Hematopoietic multipotent progenitor cell (in vitro differentiated cells): ENCODE measurements at regions not wholly inside any gene's neighbourhood (a gene's known extent, or its start where the extent isn't known, plus 50 kb on each side); places are given as distances from the start of the nearest gene placed in this dataset.

ENCODE experiments used
- DNase-seq, 3 donors: peaks; one replicate each; pipeline ENCODE4 v3.0.0-alpha.2; 2011 to 2015; ENCODE audit warnings: low read depth in 2 of 3, low spot score in 2 of 3

DNA sequence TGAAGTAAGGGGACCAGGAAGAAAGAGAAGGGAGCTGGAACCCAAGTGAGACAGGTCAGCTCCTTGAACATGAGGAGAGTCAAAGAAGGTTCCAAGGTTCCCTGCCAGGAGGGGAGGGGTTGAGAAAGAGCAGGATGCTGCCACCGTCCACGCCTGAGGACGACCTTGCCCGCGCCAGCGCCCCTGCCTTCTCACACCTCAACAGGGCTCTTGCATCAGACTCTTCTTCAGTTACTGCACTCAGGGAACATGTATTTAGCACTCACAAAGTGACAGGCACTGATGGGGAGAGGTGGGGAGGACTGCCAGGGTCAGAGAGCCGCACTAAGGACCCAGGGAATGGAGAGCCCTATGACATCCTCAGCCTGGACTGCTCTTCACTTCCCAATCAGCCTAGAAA, 102.1 kb upstream of the NUDT4 start:
- no peak for DNase-seq

DNA sequence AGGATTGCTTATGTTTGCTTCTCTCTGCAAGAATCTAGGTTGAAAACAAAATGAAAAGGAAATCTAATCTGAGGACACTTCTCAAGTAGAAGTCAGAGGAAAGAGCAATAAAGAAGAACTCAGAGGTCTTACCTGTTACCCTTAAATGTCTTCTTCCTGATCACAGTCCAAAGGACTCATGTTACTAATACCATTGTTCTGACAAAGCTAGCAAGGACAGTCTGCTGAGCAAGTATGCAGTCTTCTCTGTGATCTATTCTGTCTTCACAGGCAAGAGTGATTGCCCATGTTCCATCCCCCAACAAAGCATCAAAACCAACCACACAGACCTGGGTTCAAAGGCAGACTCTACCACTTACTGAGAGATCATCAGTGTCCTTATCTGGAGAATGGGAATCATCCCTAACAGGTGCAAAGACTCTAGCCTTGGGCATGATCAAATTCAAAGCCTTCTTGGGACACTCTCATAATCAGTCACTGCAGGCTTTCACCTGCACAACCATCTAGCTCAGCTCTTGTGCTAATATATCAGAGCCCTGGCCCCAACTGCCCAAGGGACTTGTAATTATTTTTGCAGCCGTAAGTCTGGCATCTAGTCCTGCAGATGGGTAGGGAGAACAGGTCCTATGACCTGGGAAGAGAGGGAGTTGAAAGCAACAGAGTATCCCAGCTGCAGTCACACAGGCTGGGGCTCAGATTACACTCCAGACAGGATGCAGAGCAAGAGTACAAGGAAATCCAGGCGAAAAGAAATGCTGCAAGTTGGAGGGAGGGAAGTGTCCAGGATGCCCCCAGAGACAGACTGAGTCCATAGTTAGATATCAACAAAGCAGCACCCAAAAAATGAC, 97.9 kb upstream of the NUDT4 start:
- no peak for DNase-seq

DNA sequence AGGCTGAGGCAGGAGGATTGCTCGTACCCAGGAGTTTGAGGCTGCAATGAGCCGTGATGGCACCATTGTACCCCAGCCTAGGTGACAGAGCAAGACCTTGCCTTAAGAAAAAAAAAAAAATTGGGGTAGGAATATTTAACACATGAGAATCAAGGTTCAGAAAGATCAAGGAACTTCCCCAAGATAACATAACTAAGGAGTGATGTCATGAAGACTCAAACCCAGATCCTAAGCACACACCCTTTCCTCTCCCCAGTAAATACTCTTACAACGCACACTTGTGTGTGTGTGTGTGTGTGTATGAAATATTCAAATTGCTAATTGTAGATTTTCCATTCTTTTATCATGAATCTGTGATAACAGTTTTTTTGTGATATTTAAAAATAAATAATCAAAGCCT, 90.6 kb upstream of the NUDT4 start:
- DNase-seq: no peak

DNA sequence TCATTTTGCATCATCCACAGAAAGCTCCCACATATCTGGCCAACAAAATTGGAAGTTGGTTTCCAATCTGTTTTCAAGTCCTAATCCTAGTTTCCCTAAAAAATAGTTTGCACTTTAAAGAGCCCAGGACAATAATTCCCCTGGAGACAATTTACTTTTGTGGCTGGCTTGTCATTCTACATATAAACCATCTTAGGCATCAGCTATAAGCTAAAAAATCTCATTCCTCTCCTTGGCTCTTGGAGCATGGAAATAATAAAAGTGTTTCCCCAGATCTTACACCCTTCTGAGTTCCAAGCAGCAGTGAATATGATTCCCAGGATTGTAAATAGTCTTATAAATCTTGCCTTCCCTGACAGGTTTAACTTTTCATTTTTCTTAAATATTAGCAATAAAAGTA, 89.1 kb upstream of the NUDT4 start:
- no peak for DNase-seq

DNA sequence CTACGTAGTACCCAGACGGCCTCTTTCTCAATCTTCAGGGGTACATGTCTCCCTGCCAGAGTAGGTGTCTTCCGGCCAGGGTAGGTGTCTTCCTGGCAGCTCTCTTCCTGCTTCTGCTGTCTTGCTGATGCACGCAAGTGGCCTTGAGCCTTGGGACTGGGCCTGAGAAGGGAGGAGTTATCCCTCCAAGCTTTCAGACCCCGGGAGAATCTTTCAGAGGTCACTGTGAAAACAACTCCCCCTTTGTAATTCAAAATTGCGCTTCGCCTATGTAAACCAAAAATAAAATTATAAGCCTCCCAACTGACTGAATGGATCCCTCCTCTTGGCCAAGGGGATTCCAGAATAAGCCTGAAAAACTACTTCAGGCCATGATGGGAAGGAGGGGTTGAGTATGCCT, 87.3 kb upstream of the NUDT4 start:
- no peak for DNase-seq

DNA sequence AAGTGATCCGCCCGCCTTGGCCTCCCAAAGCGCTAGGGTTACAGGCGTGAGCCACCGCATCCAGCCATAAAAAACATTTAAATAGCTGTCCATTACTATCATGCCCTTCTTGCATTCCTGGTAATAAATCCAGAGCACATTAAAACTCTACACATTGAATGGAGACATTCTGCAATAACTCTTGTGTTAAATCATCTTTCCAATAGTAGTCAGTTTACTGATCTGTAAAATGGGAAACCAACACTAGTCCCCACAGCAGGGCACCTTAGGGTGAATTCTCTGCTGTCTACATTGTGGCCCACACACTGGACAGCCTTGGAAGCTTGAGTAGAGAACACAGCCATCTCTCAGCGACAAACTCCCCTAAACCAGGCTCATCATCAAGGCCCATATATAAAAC, 85.5 kb upstream of the NUDT4 start:
- DNase-seq: no peak

DNA sequence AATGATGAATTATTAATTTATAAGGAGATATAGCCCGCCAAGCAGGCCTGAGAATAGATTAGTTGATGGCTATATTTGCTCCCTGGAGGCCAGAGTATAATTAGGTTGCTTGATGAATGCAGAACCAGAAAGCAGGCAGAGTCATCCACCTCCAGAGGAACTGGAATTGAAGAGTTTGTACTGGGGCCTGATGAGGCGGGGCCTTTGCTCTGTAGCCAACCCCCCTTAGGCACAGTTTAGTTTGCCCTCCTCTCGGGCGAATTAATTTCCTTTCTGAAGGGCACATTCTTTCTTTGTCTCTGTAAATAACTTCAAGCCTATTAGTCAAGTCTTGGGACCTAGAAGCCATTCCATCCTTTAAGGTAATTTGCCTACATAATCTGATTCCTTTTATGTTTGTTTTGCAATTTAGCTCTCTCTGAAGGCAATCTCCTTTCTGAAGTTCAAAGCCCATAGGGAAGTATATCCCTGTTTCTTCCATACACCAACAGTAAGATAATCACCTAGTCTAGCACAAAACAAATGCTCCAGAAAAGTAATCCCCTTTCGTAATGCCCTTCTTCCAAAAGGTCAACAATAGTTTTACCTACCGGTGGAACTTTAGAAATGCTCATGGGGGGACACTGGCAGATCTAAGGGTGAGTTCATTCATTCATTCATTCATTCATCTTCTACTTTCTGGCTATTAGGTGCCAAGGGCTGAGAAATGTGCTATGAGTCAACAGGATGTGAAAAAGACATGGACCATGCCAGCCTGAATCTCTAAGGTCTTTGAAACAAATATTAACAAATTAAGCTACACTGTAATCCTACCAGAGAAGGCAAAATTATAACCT, 84.8 kb upstream of the NUDT4 start:
- no peak for DNase-seq

DNA sequence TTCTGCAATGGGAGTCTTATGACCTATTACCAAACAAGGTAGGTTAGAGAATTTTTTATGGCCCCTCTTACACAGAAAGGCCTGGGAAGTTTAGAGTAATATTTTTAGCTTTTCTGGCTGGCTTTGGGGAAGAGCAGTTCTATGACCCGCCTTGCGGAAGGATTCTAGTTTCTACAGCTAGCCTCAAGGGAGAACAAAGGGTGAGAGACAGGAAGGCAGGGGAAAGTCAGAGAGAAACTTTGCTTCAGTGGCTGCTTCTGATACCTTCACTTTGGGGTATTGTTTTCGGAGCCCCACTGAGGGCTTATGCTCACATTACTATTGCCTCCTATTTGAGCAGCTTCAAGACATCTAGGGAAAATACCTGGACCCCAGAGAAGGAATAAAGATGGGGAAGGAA, 80.7 kb upstream of the NUDT4 start:
- DNase-seq: no peak

DNA sequence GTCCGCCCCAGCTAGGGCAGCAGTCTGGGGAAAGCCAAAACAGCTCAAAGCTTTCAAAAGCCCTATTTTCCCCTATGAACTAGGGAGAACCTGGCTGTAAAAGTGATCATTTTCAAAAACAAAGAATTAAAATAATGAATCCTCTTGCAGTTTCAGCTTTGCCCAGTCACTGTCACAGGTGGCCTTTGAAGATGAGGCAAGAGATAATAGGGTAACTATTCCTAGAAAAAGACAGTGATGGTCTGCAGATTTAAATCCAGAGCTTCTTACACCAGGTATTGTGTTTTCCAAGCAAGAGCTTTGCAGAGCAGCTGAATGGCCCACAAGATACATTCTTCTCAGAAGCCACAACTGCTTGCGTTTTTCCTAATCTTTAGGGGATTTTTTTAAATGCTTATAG, 80.2 kb upstream of the NUDT4 start:
- no peak for DNase-seq

DNA sequence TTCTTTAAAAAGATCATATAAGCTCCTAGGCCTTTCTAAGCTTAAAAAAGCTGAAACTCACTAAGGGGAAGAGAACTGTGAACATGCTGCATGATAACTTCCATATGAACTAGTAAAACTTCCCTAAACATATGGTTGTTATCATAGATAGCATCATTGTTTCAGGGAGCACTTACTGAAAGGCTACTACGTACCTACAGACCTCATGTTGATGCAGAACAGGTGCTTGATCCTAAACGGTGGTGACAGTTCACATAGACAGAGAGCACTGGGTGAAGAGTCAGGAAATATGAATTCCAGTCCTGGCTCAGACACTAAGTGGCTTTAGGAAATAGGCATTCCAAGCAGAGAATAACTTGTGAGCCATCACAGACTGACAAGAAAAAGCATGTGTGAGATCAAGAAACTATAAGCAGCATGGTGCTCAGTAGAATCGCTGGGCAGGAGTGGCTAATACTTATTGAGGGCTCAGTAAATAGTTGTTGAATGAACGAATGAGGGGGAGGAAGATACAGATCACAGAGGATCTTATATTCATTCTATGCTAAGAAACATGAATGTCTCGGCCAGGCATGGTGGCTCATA, 78.4 kb upstream of the NUDT4 start:
- DNase-seq: no peak

DNA sequence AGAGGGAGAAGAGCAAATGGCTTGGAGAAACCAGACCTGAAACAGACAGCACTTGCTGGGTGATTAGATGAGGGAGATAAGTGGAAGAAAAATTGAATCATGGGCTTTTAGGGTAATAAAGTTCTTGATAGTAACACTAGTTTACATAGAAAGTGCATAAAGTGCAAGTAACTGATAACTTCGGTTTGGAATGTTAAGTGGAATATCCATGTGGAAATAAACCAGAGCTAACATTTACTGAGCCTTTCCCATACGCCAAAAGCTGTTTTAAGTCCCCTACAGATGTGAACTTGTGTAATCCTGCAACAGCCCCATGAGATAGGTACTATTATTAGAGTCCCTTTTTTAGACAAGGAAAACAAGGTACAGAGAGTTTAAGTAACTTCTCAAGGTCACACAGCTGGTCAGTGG, 77.1 kb upstream of the NUDT4 start:
- DNase-seq: no peak

DNA sequence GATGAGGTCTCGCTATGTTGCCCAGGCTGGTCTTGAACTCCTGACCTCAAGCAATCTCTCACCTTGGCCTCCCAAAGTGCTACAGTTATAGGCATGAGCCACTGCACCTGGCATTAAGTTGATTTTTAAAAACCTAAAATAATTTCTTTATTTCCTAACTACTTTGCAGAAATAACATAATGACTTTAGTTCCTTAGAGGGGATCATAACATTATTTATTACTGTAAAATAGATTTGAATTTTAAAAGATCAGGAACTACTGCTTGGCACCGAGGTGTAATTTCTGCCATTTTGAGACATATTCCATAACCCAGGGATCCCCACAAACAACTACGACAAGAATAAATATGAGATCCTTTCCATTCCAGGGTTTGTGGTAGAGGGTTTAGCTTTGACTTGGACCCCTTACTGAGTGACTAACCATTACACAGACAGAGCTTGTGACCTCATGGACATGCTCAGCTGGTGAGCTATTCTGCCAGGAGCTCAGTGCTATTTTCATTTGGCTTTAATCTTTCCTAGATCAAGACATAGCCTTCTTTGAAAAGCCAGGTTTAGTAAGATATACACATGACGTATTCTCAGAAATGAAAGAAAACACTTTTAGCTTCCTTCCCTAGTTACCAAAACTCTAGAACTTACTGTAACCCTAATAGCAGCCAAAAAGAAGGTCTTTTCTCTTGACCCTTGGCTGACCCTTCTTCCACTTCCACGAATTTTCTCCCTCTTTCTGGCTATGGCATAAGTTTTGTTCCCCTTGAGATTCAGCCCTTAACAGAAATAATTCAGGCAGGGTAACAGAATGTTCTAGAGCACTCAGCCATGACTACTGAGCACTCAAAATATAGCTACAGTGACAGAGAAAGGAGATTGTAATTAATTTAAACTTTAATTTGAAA, 75.1 kb upstream of the NUDT4 start:
- DNase-seq: no peak

DNA sequence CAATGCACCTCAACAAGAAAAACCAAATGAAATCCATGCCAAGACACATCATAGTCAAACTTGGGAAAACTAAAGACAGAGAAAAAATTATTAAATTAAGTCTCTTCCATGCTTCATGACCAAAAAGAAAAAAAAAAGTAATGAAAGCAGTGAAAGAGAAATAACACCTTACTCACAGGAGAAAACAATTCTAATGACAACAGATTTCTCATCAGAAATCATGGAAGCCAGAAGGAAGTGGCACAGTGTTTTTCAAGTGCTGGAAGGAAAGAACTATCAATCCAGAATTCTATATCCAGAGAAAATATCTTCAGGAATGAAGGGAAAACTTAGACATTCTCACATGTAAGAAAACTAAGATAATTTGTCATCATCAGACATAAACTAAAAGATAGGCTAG, 71.1 kb upstream of the NUDT4 start:
- no peak for DNase-seq

DNA sequence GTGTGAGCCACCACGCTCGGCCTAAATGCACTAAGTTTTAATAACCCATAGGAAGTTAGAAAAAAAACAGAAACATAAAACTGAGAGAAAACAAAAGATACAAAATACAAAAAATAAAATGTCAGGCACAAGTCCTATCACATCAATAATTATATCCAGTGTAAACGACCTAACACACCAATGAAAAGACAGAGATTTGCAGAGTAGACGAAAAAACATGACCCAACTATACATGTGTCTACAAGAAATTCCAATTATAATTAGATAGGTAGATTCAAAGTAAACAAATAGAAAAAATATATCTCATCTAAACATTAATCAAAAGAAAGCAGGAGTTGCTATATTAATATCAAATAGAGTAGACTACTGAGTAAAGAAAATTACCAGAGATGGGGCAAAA, 69.4 kb upstream of the NUDT4 start:
- no peak for DNase-seq

DNA sequence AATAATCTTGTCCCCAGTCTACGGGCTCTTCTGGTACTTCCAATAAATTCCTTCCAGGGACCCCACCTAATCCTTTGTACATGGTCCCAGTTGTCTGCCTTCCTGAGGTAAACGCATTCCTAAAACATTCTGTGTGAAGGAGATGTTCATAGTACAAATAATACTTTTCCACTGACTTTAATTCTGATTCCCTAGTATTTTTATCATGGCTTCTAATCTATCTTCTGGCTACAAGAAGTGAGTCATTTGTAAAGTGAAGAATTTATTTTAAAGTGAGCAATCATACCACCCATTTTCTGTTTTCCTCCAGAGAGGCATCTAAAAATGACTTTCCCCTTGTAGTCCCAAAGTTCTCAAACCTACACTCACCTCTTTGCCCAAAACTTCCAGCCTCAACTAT, 65.9 kb upstream of the NUDT4 start:
- no peak for DNase-seq

DNA sequence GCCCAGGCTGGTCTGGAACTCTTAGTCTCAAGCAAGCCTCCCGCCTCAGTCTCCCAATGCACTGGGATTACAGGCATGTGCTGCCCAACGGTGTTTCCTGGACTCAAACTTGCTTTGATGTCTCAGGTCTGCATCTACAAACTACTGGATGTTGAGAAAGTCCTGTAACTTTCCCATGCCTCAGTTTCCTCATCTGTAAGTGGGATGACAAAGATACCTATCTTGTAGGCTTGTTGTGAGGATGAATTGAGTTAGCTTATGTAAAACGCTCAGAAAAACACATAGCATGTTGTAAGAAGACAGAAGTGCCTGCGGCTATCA, 63.6 kb upstream of the NUDT4 start:
- no peak for DNase-seq

DNA sequence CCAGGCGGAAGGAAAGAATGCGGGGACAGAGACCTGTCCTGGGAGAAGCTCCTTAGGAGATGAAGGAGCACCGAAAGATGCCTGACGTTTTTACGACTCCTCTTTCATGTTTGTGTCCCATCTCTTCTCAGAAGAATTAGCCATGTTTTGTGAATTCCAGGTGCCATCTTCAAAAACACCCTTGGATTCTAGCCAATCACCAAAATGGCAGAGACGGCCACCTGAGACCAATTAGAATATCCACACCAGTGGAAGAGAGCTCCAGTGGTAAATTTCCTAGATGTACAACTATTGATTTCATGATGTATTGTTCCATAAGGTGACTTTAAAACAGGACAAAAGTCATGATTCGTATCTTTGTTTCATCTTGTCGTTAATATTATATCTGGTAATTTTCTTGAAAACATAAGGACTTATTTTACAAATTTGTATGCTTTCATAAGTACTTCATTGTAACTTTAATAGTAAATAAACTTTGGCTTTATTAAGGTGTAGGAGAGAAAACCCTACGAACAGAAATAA, 62.3 kb upstream of the NUDT4 start:
- DNase-seq: no peak

DNA sequence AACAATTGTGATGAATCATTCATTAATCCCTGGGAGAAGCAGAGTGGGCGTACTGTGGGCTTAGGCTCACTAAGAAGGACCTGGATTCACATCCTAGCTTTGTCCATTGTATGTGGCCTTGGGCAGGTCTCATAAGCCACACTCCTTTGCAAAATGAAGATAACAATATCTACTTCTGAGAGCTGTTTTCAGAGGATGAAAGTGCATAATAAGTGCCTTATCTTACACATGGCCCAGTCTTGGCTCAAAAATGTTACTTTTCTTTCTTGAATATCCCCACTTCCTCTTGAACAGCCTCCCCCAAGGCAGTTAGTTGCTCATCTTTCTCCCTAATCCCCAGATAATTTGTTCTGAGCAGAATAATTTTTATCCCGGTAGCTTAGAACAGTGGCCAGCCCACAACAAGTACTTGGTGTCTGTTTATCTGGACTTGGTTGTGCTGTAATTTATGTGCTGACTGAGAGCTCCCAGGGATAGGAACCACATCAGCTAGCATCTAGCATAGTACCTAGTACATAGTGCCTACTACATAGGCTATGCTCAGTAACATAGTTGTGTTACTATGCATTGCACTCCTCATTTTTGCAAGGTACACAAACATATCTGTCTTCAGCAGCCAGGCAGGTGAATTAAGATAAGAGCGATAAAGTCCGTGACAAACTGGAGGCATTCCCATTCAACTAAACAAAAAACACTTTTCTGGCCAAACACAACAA, 61.7 kb upstream of the NUDT4 start:
- peak in 2 of 3 donors; percentile 15 to 39 for DNase-seq

DNA sequence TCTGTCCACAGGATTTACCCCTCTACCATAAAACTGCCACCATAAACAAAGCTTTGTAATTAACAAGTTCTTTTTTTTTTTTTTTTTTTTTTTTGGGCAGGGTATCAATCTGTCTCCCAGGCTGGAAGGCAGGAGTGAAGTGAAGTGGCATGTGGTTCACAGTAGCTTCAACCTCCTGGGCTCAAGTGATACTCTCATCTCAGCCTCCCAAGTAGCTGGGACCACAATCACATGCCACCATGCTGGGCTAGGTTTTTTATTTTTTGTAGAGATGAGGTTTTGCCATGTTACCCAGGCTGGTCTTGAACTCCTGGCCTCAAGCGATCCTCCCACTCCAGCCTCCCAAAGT, 61.1 kb upstream of the NUDT4 start:
- no peak for DNase-seq

DNA sequence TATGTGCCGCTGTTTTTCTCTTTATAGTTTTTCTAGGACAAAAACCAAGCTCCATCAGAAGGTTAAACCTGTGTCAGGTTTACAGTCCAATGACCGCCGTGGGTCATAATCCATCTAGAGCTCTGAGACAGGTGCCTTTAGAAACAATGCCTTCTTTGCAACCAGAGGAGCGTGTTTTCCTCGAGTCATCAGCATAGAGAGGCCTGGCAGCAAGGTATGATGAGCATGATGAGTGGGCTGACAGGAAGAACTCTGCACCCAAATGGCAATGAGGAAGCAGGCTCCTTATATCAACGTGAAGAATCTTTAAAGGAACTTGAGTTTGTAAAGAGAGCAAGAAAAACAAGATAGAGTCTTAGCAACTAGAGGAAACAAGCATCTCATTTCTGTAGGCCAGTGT, 60.5 kb upstream of the NUDT4 start:
- DNase-seq: peak in 2 of 3 donors; percentile 12 to 63
